GM13976 (cell line): ENCODE measurements at regions not wholly inside any gene's neighbourhood (a gene's known extent, or its start where the extent isn't known, plus 50 kb on each side); places are given as distances from the start of the nearest gene placed in this dataset.
"Not testable (repeated sequence)": the region's sequence is repeated elsewhere in the genome, so short reads cannot be mapped to it uniquely, and the experiment has no call there.

ENCODE experiments used
- DNase-seq: peaks from one replicate; pipeline ENCODE4 v3.0.0; 2012; ENCODE audit warnings: low spot score
- in situ Hi-C: fragments of 300-500 bp; cut with MboI; formaldehyde crosslinking; loops from one replicate; pipeline ENCODE4 v1.12.0; 2022; ENCODE audit warnings: low sequenced_read_pairs, mixed read lengths, inconsistent platforms; ENCODE audit not compliant: unreplicated experiment
- TF ChIP-seq, protein P1 (sequence below): IDR thresholded peaks from 2 replicates; pipeline ENCODE4 v1.5.1; 2012; ENCODE audit warnings: borderline replicate concordance, mild to moderate bottlenecking; ENCODE audit not compliant: insufficient read depth; ENCODE audit errors: extremely low read depth, missing control alignments, control extremely low read depth

DNA sequence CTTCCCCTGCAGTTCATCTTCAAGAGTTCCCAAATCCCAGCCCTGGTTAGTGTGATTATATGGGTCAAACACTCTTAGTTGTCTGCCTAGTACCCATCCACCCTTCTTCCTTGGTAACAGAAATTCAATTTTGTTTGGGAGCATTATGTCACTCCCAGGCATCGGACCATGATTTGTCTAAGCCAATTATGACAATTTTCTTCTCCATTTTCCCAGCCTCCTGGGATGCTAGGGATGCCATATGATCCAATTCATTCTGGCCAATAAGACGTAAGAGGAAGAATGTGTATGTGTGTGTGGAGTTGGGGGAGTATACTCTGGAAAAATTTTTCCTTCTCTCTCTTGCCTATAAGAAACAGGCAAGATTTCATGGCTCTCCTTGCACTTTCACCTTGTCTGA lies 465.9 kb downstream of the MID1IP1 start:
- in situ Hi-C loops: no loop called here
- TF ChIP-seq, protein P1, sequence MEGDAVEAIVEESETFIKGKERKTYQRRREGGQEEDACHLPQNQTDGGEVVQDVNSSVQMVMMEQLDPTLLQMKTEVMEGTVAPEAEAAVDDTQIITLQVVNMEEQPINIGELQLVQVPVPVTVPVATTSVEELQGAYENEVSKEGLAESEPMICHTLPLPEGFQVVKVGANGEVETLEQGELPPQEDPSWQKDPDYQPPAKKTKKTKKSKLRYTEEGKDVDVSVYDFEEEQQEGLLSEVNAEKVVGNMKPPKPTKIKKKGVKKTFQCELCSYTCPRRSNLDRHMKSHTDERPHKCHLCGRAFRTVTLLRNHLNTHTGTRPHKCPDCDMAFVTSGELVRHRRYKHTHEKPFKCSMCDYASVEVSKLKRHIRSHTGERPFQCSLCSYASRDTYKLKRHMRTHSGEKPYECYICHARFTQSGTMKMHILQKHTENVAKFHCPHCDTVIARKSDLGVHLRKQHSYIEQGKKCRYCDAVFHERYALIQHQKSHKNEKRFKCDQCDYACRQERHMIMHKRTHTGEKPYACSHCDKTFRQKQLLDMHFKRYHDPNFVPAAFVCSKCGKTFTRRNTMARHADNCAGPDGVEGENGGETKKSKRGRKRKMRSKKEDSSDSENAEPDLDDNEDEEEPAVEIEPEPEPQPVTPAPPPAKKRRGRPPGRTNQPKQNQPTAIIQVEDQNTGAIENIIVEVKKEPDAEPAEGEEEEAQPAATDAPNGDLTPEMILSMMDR: no peak
- no peak for DNase-seq

DNA sequence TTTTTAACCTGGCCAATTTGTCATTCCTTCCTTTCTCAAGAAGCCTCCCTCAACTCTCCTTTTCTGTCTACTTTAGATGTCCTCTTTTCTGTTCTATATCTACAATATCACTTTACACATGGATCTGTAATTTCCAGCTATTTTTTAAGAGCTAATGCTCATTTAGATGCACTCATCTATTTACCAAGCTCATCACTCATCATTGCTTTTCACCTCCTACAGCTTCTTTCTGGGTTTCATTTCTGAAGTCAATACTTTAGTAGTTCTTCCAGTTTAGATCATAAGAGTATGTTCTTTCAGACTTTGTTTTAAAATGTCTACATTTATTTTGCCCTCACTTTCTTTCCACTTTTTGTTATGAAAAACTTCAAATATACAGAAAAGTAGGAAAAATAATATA lies 466.9 kb downstream of the MID1IP1 start:
- DNase-seq: no peak
- TF ChIP-seq, protein P1: no peak
- in situ Hi-C loops: no loop called here

DNA sequence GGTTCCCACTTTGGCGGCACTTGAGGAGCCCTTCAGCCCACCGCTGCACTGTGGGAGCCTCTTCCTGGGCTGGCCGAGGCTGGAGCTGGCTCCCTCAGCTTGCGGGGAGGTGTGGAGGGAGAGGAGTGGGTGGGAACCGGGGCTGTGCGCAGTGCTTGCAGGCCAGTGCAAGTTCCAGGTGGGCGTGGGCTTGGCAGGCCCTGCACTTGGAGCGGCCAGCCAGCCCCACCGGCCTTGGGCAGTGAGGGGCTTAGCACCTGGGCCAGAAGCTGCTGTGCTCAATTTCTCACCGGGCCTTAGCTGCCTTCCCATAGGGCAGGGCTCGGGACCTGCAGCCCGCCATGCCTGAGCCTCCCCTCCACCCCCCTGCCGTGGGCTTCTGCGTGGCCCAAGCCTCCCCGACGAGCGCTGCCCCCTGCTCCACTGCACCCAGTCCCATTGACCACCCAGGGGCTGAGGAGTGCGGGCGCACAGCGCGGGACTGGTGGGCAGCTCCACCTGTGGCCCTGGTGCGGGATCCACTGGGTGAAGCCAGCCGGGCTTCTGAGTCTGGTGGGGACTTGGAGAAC lies 474.3 kb downstream of the MID1IP1 start:
- in situ Hi-C loops: no loop called here
- DNase-seq: no peak
- TF ChIP-seq, protein P1: no peak

DNA sequence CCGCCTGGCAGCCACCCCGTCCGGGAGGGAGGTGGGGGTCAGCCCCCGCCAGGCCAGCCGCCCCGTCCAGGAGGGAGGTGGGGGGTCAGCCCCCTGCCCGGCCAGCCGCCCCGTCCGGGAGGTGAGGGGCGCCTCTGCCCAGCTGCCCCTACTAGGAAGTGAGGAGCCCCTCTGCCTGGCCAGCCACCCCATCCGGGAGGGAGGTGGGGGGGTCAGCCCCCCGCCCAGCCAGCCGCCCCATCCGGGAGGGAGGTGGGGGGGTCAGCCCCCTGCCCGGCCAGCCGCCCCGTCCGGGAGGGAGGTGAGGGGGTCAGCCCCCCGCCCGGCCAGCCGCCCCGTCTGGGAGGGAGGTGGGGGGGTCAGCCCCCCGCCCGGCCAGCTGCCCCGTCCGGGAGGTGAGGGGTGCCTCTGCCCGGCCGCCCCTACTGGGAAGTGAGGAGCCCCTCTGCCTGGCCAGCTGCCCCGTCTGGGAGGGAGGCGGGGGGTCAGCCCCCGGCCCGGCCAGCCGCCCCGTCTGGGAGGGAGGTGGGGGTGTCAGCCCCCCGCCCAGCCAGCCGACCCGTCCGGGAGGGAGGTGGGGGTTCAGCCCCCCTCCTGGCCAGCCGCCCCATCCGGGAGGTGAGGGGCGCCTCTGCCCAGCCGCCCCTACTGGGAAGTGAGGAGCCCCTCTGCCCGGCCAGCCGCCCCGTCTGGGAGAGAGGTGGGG lies 476.6 kb downstream of the MID1IP1 start:
- in situ Hi-C loops, DNase-seq: not testable (repeated sequence)

DNA sequence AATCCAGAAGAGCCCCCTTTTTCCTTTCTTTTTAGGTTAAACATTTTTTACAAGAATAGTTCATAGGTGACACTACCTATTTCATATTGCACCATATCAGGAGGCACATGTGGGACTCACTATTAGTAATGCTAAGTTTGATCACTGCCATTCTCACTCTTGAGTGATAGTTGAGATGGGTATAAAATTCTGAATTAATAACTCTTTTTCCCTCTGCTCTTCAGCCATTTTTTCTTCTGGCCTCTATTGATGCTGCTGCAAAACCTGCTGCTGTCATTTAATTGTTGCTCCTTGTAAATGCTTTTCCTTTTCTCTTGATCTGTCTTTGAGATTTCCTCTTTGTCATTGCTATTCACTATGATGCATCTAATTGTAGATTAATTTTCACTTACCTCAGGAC lies 482.0 kb downstream of the MID1IP1 start:
- TF ChIP-seq, protein P1: no peak
- no peak for DNase-seq
- in situ Hi-C loops: no loop called here

DNA sequence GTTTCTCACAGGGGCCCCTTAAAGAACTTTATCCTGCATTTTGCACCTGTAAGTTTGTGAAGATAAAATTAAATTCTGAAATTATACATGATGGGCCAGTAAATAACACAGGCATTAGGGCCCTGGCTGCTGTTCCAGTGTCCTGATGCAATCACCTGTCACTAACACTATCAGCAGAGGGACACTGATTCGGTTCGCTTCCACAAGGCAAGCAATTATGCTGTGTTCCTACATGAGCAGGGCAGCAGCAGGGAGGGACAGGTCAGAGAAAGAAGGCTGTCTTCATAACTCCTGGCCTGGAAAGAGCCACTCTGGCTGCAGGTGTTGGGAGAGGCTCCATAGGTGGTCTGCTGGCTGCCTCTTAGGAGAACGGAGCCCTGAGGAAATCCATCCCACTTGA lies 487.3 kb downstream of the MID1IP1 start:
- in situ Hi-C loops: no loop called here
- DNase-seq: no peak
- TF ChIP-seq, protein P1: no peak

DNA sequence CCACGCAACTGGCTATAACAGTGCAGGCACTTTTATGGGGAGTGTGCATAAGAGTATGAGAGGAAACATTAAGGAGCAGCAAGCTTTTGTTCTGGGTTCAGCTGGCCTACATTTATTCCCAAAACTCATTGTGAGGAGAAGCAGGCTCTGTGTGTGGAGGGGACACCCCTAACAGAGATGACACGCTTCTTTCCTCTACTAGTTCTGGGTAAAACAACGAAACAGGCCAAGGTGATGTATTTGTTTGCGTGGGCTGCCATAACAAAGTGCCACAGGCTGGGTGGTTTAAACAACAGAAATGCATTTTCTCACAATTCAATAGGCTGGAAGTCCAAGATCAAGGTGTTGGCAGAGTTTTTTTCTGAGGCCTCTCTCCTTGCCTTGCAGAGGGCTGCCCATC lies 488.6 kb downstream of the MID1IP1 start:
- in situ Hi-C loops: no loop called here
- TF ChIP-seq, protein P1: no peak

More for the DNA sequence above, 488.6 kb downstream of the MID1IP1 start:
- no peak for DNase-seq
